Nephron progenitor cell (in vitro differentiated cells): ENCODE measurements at regions not wholly inside any gene's neighbourhood (a gene's known extent, or its start where the extent isn't known, plus 50 kb on each side); places are given as distances from the start of the nearest gene placed in this dataset.

Experiments used
- DNase-seq: peaks from one replicate; pipeline ENCODE4 v3.0.0; 2021
- H3K27ac Mint-ChIP-seq: 2 replicates; pipeline ENCODE4 v1.8.0; 2021; ENCODE audit warnings: mild to moderate bottlenecking, moderate library complexity, mixed read lengths
- H3K27me3 Mint-ChIP-seq: 2 replicates; pipeline ENCODE4 v1.8.0; 2021; ENCODE audit warnings: mild to moderate bottlenecking, low read depth, mixed read lengths; ENCODE audit not compliant: poor library complexity
- H3K36me3 Mint-ChIP-seq: 2 replicates; pipeline ENCODE4 v1.8.0; 2021; ENCODE audit warnings: low read depth, mixed read lengths
- H3K4me1 Mint-ChIP-seq: 2 replicates; pipeline ENCODE4 v1.8.0; 2021; ENCODE audit warnings: mixed read lengths
- H3K4me3 Mint-ChIP-seq: 2 replicates; pipeline ENCODE4 v1.8.0; 2021; ENCODE audit warnings: mild to moderate bottlenecking, moderate library complexity, mixed read lengths
- H3K9me3 Mint-ChIP-seq: 2 replicates; pipeline ENCODE4 v1.8.0; 2021; ENCODE audit warnings: mild to moderate bottlenecking, moderate library complexity, mixed read lengths
- CTCF ChIP-seq: fragments of 200-600 bp; sonication (generic); IDR thresholded peaks from 2 replicates; pipeline ENCODE4 v1.5.0; 2021; ENCODE audit warnings: antibody characterized with exemption

- H3K27ac Mint-ChIP-seq, result no peak overlapping the region
- no peak for DNase-seq
- no peaks in the 10 kb centered on the region for H3K36me3 Mint-ChIP-seq
- peaks cover 11% of the 10 kb centered on the region for H3K27me3 Mint-ChIP-seq
- peaks cover 7% of the 10 kb centered on the region for H3K9me3 Mint-ChIP-seq
- no peak for TF ChIP-seq CTCF
- H3K4me3 Mint-ChIP-seq, result no peak overlapping the region
- peaks cover 11% of the 10 kb centered on the region for H3K4me1 Mint-ChIP-seq
Measured at GRCh38 chr5:4405614-4406219, 734.4 kb upstream of the ADAMTS16 start.

GRCh38 chr5:4410151-4410550 lies 730.0 kb upstream of the ADAMTS16 start:
- Mint-ChIP-seq H3K4me1 (peaks cover 16% of the 10 kb centered on the region), H3K4me3 (no peak overlapping the region)

GRCh38 chr5:4411664-4412063 lies 728.5 kb upstream of the ADAMTS16 start:
- H3K9me3 Mint-ChIP-seq, result no peaks in the 10 kb centered on the region
- peaks cover 16% of the 10 kb centered on the region for H3K4me1 Mint-ChIP-seq
- no peak overlapping the region for H3K27ac Mint-ChIP-seq
- H3K27me3 Mint-ChIP-seq, result no peaks in the 10 kb centered on the region
- no peak overlapping the region for H3K4me3 Mint-ChIP-seq
- TF ChIP-seq CTCF, result no peak
- H3K36me3 Mint-ChIP-seq, result no peaks in the 10 kb centered on the region
- no peak for DNase-seq

More at GRCh38 chr5:4410151-4410550, 730.0 kb upstream of the ADAMTS16 start:
- H3K27ac Mint-ChIP-seq, result no peak overlapping the region
- no peak for TF ChIP-seq CTCF
- no peak for DNase-seq
- H3K36me3 Mint-ChIP-seq, result no peaks in the 10 kb centered on the region
- peaks cover 2% of the 10 kb centered on the region for H3K27me3 Mint-ChIP-seq
- H3K9me3 Mint-ChIP-seq, result no peaks in the 10 kb centered on the region

GRCh38 chr5:4413996-4414395 lies 726.1 kb upstream of the ADAMTS16 start:
- Mint-ChIP-seq H3K4me1 (peaks cover 21% of the 10 kb centered on the region), H3K4me3 (no peak overlapping the region), H3K36me3 (no peaks in the 10 kb centered on the region), H3K27ac (no peak overlapping the region), H3K9me3 (no peaks in the 10 kb centered on the region), H3K27me3 (no peaks in the 10 kb centered on the region)
- no peak for DNase-seq
- TF ChIP-seq CTCF, result no peak

- Mint-ChIP-seq H3K9me3 (no peaks in the 10 kb centered on the region), H3K27ac (no peak overlapping the region), H3K36me3 (no peaks in the 10 kb centered on the region), H3K27me3 (no peaks in the 10 kb centered on the region), H3K4me3 (no peak overlapping the region), H3K4me1 (peaks cover 41% of the 10 kb centered on the region)
- TF ChIP-seq CTCF, result no peak
- DNase-seq, result no peak
Measured at GRCh38 chr5:4418084-4418483, 722.0 kb upstream of the ADAMTS16 start.

- no peaks in the 10 kb centered on the region for H3K36me3 Mint-ChIP-seq
Measured at GRCh38 chr5:4419281-4419680, 720.8 kb upstream of the ADAMTS16 start.

More at GRCh38 chr5:4419281-4419680, 720.8 kb upstream of the ADAMTS16 start:
- no peak for TF ChIP-seq CTCF
- peaks cover 36% of the 10 kb centered on the region for H3K4me1 Mint-ChIP-seq
- no peaks in the 10 kb centered on the region for H3K27me3 Mint-ChIP-seq
- H3K27ac Mint-ChIP-seq, result no peak overlapping the region
- no peak for DNase-seq
- H3K4me3 Mint-ChIP-seq, result no peak overlapping the region
- H3K9me3 Mint-ChIP-seq, result no peaks in the 10 kb centered on the region
